AML-193 (cell line): ENCODE measurements at regions not wholly inside any gene's neighbourhood (a gene's known extent, or its start where the extent isn't known, plus 50 kb on each side); places are given as distances from the start of the nearest gene placed in this dataset.

ENCODE experiments used
- DNase-seq, 2 experiments: peaks; one replicate each; lab custom pipeline; 2025; lab: John Stamatoyannopoulos, UW

- DNase-seq: no peak
Measured at GRCh38 chr9:120292606-120293005, 287.4 kb downstream of the CDK5RAP2 start.

- no peak for DNase-seq
Measured at GRCh38 chr9:120291050-120291449, 288.9 kb downstream of the CDK5RAP2 start.

GRCh38 chr9:120289990-120290975, 289.7 kb downstream of the CDK5RAP2 start:
- DNase-seq: no peak

DNA sequence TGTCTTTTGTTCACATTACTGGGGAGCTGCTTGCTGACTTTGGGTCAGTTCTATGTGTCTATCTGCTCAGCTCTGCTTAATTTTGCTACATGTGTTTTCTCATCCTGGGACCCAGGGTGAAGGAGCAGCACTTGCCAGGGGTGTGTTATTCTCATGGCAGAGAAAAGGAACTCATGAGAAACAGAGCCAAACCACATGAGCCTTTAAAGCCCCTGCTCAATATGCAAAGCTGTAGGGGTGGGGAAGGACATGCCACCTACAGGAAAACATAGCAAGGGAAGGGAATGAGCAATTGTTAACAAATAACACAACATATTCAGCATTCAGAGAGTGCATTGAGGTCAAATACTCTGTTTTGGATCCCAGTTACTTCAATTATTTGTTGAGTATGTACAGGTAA, 290.9 kb downstream of the CDK5RAP2 start:
- DNase-seq: no peak

- no peak for DNase-seq
Measured at GRCh38 chr9:120286530-120286929, 293.4 kb downstream of the CDK5RAP2 start.

DNA sequence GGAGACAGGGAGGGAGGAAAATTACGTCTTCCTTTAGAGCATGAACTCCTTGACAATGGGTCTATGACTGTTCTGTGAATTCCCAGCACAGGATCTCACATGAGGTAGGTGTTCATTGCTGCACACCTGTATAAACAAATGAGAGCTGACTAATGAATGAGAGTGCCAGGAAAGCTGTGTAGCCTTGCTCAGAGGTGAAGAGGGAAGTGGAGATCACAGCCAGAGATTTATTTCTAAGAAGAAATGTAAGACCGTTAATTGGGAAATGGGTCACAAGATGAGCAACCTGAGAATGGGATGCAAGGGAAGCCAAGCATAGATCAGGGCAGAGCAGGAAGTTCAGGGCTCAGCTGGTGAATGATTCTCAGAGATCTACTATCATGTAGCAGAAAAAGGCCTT, 295.1 kb downstream of the CDK5RAP2 start:
- DNase-seq: no peak

GRCh38 chr9:120281665-120282064, 298.3 kb downstream of the CDK5RAP2 start:
- no peak for DNase-seq

GRCh38 chr9:120267929-120268328, 312.0 kb downstream of the CDK5RAP2 start:
- DNase-seq: no peak

DNA sequence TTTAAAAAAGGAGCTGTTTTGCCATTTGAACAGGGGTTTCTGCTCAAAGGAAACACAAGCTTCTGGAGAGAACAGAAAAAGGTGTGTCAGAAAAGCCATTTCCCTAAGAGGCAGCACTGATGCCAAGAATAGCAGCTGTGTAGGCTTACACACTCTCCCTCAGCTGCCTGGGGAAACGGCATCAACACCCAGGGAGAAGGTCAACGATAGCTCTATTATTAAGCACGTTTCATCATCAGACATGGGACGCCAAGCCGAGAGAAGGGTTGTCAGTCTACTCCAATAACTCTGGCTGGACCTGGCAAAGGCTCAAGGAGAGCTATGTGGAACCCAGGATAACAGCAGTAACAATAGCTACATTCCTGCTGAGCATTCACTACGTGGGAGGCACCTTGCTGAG, 314.2 kb downstream of the CDK5RAP2 start:
- no peak for DNase-seq

- DNase-seq: no peak
Measured at GRCh38 chr9:120264528-120264927, 315.4 kb downstream of the CDK5RAP2 start.

DNA sequence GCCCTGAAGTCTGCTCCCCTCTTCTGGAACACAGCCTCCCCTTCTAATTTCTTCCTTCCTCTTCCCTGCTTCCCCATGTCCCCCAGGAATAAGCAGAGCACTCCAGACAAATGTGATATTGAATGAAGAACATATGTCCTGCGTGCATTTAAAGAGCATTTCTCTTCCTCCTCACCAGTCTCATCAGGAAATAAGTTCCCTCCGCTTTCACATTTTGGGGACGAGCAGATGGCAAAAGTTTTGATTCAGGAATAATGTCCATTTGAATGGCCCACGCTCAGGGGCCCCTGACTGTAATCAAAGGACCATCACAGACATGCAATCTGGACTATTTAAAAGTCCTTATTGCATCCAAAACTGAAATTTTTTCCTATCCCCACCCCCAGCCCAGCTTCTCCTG, 316.1 kb downstream of the CDK5RAP2 start:
- DNase-seq: no peak

DNA sequence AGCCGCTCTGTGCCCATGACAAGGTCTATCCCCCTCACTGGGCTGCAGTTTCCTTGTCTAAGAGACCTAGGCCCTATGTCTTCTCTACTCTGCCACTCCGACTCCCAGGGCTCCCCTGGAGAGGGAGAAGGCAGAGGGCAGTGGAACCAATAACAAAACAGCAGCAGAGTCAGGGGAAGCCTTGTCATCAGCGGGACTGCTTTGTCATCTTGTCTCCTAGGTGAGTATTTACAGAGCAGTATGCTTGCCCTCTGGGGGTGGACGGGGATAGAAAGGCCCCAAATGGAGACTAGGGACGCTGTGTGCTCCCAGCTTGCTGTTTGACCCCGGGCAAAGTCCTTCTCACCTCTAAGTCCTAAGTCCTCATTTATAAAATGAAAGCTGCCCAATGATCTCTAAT, 318.5 kb downstream of the CDK5RAP2 start:
- no peak for DNase-seq

DNA sequence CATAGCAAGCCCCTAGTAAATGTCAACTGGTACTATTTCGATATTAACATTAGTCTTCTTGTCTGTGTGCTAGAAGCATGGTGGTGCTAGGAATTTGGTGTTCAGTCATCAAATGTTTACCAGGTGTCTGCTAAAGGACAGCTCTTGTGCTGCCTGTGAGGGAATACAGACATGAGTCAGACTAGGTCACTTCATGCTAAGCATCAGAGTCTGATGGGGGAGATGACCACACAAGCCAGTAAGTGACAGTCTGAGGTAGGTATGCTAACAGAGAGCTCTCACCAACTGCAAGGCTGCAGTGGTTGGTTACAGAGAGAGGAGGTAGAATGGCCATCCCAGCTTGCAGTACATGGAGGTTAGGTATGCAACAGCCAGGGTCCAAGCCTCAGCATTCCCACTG, 320.9 kb downstream of the CDK5RAP2 start:
- DNase-seq: no peak

DNA sequence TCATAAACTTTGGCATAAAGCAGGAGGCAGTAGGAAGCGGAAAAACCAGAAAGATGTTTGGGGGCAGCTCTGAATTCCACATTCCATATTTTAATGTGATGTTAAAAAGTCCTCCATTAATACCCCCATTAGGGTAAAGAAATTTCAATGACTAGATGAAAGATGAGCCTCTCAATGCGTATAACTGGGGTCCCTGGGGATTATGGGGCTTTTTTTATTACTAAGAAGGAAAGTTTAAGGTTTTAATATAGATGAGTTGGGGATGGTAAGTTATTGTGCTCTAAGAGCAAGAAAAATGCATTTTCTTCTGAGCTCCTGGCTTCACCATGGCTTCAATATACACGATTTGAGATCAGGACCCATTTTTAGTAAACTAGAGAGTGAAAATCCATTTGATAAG, 321.9 kb downstream of the CDK5RAP2 start:
- DNase-seq: no peak

- DNase-seq: no peak
Measured at GRCh38 chr9:120257483-120257882, 322.5 kb downstream of the CDK5RAP2 start.

DNA sequence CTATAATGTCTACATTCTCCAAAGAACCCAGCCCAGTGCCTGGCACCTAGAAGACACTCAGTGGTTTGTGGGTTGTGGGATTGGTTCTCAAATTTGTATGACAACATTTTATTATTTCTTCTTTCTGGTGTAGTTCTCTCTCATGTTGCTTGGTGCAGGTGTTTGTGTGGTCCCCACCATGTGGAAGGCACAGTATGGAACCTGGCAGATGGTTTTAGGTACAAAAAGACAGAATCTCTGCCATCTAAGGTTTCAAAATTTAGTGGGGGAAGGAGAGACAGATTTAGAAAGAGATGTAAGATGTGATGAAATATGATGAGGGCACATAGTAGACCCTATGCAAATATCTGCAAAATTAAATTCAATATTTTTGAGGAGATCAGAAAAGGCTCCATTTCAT, 323.8 kb downstream of the CDK5RAP2 start:
- no peak for DNase-seq

DNA sequence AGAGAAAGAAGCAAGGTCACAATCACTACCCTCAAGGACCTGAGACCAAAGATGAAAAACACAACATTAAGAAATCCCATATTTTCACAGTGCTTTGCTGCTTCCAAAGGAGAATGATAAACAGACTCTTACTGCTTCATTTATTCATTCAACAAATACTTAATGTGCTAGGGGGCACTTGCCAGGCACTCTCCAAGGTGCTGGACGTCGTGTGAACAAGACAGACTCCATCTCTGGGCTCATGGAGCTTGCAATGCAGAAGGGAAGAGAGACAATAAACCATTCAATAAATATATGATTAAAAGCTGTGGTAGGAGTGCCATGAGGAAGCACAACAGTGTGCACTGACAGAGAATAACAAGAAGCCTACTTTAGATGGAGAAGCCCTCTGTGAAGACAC, 327.7 kb downstream of the CDK5RAP2 start:
- DNase-seq: no peak

- DNase-seq: no peak
Measured at GRCh38 chr9:120242116-120242811, 337.7 kb downstream of the CDK5RAP2 start.

- DNase-seq: no peak
Measured at GRCh38 chr9:120236596-120236995, 343.4 kb downstream of the CDK5RAP2 start.

DNA sequence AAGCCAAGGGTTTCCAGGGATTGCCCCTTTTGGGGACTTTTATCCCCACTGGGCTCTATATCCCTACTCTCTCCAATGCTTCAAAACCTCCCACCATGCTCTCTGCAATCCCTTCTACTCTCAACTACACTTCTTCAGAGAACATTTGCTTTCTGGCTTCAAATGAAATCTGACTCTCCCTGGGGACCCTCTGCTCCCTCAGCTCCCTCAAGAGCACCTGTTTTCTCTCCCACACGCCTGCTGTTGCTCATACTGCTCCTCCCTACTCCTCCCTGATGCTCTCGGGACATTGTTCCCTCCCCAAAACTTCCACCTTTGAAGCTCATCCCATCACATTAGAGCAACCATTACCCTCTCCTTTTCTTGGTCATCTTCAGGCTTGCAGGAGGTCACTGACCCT, 344.9 kb downstream of the CDK5RAP2 start:
- no peak for DNase-seq

- no peak for DNase-seq
Measured at GRCh38 chr9:120230227-120230626, 349.7 kb downstream of the CDK5RAP2 start.

DNA sequence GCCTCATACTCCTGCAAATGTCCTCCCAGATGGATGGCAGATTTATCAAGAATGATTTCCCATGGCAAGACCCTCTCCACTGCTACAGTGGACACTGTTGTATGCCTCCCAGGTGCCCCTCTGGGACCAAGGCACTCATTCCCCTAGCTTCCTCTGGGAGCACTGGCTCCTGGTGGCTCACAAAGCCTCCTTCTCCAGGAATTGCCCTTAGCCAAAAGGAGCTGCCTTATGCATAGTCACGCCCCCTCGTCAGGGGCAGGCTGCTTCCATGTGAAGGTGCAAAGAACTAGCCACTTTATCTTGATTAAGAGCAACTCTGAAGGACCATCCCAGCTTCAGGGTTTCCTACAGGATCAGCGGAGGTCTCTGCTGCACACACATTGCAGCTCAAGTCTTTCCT, 358.1 kb downstream of the CDK5RAP2 start:
- no peak for DNase-seq

DNA sequence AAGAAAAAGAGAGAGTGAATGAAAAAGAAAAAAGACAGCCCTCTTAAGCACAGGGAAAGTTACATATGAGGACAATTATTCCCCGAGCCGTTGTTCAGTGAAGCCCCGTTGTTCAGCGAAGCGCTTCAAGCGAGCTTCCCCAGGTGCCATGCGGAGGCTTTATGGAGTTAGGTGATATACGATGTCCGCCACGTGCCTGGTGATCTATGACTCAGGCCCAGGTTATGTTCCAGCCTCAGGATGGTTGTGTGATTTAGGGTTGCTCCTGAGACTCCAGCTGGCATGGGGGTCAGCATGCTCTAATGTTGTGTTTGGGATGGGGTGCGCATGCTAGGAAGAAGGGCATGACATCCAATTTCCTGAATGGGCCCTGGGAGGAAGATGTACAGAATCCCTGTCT, 365.6 kb downstream of the CDK5RAP2 start:
- DNase-seq: no peak
